SKM-1 (cell line): ENCODE measurements at regions not wholly inside any gene's neighbourhood (a gene's known extent, or its start where the extent isn't known, plus 50 kb on each side); places are given as distances from the start of the nearest gene placed in this dataset.

Source experiments
- DNase-seq: peaks from one replicate; lab custom pipeline; 2025; ENCODE audit not compliant: unreplicated experiment; lab: John Stamatoyannopoulos, UW

DNA sequence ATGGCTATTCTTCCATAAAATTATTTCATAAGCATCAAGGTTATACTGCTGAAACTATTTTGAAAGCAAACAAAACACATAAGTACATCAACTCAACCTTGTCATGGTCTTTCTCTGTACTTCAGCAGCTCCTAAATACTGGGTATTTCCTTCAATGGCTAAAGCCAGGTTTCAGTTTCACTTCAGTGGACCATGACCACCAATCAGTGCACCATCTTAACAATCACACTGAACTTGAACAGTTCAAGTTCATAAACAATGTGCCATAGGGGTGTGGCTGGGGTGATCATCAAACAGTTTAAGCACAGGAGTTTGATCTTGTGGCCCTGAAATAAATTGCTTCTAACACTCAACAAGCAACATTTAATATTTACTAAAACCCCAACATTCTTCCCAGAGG lies 124.1 kb upstream of the FIGN start:
- no peak for DNase-seq

DNA sequence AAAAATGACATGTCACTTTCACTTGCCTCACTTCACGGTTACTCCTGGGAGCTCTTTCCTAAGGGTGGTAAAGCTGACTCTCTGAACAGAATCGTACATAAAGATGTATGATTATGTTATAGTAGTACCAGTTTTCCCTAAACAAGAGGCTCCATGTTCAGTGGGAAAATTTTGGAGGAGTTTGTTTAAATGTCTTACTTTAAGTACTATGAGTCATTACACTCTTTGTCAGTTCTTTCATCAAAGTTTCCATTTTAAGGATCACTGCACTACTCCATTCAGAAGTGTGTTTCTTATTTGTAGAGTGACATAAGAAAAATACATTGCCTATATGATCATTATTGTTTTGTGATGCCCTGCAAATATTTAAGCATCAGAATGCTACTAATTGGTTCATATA lies 121.1 kb upstream of the FIGN start:
- no peak for DNase-seq

DNA sequence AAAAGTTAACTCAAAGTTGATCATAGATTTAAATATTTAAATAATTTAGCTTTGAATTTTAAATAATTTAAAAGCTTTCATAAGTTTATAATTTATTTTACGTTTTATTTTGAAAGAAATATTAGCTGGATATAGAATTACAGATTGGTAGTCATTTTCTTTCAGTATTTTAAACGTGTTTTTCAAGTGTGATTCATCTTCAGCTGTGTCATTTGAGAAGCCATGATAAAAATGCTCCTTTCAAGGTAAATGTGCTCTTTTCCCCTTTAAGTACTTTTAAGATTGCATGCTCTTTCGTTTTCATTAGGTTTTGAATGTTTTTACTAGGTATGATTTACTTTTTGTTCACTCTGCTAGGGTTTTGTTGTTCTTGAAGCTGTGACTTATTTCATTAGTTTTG lies 116.8 kb upstream of the FIGN start:
- no peak for DNase-seq

DNA sequence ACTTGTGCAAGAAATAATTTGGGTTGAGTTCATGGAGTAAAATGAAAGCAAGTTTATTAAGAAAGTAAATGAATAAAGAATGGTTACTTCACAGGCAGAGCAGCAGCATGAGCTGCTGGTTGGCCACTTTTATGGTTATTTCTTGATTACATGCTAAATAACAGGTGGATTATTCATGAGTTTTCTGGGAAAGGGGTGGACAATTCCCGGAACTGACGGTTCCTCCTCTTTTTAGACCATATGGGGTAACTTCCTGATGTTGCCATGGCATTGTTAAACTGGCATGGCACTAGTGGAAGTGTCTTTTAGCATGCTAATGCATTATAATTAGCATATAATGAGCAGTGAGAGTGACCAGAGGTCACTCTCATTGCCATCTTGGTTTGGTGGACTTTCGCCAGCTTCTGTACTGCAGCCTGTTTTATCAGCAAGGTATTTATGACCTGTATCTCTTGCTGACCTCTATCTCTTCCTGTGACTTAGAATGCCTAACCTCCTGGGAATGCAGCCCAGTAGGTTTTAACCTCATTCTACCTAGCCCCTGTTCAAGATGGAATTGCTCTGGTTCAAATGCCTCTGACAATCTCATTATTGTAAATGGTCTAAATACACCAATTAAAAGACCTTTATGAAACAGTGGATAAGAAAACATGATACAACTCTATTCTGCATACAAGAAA lies 114.1 kb upstream of the FIGN start:
- no peak for DNase-seq

DNA sequence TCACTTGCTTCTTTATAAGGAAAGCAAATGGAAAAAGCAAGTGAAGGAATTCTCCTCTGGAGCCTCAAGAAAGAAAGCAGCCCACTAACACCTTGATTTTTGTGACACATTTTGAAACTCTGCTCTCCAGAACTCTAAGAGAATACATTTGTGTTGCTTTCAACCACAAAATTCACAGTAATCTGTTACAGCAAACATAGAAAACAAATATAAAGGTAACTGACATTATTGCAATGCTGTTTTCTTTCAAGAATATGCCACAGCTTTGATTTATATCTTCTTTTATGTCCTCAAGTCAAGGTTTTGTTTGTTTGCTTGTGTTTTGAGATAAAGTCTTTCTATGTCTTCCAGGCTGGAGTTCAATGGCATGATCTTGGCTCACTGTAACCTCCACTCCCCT lies 103.1 kb upstream of the FIGN start:
- no peak for DNase-seq

DNA sequence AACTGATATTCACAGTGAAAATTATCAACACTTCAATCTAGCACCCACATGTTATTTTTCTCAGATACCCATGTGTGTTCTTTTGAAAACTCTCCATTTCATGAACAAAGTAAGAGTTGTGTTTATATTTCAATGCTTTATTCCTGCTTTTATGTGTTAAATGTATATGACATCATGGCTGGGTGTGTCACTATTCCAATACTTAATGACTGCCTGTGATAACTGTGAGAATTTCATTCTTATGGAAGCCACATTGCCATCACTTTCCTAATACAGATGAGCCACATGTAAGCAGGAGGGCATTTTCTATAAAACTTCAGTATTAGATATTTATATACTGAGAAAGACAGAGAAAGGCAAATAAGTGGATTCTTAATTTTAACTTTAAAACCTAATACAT lies 100.4 kb upstream of the FIGN start:
- DNase-seq = no peak

DNA sequence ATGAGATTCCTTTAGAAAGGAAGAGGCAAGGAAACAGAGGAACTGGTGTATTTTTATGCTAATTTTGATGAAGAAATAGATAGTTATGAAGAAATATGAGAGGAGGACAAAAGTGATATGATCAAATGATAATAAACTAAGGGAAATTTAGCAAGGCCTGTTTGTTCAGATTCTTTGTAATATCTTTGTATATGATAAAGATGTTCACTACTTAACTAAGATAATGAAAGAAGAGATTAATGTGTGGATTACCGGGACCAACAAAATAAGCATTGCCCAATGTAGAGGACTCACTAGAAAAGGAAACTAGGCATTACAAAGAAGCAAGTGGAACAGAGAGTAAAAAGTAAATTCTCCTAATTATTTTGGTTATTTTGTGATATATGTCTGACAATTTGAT lies 99.0 kb upstream of the FIGN start:
- DNase-seq = no peak

DNA sequence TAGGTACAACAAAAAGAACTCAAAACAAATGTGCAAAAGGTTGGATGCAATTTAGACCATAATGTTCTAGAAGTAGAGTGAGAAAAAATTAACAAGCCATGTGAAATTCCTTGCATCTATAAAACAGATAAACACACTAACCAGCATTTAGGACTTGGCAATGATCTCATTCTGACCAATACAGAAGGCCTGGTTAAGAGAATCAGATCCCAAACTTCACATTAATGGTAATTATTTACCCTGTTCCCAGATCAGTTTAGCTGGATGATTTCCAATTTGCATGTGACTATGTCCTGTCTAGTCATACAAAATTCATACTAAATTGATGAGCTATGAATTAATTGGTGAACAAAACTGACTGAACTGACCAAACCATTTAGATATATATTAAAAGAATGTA lies 98.4 kb upstream of the FIGN start:
- no peak for DNase-seq

DNA sequence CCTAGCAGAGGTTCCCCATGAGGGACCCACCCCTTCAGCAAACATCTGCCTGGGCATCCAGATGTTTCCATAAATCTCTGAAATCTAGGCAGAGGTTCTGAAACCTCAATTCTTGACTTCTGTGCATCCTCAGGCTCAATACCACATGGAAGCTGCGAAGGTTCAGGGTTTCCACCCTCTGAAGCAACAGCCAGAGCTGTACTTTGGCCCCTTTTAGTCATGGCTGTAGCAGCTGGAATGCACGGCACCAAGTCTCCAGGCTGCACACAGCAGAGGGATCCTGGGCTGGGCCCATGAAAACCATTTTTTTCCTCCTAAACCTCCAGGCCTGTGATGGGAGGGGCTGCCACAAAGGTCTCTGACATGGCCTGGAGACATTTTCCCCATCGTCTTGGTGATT lies 93.0 kb upstream of the FIGN start:
- DNase-seq = no peak

DNA sequence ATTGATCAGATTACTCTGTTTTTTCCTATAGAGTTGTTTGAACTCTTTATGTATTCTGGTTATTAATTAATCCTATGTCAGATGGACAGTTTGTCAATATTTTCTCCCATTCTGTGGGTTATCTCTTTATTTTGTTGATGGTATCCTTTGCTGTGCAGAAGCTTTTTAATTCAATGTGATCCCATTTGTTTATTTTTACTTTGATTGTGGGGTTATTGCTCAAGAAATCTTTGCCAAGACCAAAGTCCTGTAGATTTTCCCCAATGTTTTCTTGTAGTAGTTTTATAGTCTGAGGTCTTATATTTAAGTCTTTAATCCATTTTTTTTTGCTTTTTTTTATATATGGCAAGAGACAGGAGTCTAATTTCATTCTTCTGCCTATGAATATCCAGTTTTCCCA lies 86.2 kb upstream of the FIGN start:
- no peak for DNase-seq

DNA sequence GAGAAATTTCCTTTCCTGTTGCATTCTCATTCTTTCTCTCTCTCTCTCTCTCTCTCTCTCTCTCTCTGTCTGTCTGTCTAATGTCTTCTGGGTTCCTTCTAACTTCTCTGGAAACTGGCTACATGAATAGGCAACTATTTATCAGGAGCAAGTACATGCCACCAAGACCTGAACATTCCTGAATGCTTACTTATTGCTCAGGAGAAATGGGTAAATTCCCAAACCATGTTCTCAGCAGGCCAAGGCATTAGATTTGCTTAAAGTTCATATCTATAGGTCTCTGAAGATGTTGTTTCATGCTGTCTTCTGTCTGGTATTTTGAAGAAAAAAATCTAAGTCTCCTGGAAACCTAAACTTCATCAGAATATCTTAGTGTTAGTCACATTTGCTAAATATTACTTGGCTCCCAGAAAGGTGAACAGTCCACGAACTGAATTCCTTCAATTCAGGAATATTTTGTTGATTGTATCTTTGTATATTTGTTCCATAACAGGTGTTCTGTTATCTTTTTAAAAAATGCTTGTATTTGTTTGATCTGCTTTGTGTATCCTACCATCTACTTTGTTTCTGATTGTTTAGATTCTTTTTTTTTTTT lies 77.2 kb upstream of the FIGN start:
- no peak for DNase-seq

DNA sequence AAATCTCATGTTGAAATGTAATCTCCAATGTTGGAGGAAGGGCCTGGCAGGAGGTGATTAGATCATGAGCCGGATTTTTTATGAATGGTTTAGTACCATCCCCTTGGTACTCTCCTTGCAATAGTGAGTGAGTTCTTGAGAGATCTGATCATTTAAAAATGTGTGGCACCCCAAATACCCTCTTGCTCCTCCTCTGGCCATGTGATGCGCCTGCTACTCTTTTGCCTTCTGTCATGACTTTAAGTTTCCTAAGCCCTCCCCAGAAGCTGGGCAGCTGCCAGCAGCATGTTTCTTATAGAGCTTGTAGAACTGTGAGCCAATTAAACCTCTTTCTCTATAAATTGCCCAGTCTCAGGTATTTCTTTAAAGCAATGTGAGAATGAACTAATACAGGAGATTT lies 72.6 kb upstream of the FIGN start:
- no peak for DNase-seq

DNA sequence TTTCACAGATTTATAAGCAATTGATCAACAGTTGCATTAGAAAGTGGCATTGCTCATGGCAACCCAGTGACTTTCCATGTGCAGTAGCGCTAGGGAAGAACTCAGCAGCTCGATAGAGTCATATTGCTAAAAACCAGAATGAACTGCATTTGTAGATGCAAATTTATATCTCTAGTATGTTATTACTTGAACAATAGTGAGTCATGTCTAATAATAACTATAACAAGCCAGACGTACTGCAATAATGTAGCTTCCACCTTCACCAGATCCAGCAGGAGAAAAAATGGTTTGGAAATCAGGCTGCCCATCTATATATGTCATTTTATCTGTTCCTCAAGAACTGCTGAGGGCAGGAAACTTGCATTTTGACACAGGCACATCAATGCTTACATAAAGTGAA lies 66.5 kb upstream of the FIGN start:
- DNase-seq = no peak

DNA sequence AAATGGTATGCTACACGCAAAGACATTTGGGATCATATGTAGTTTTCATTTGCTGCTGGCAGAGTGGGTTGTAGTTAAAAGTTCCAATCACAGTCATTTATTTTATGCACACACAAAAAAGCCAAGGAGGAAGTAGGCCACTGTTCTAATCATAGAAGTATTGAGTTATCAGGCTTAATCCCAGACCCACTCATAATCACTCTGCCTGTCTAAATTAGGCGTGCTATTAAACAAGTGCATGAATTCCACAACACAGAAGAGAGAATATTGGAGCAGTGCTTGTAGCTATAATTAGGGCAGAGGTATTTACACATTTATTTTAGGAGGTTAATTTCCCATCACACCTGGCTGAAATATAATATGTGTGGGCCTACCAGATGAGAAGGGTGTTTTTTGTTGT lies 65.7 kb upstream of the FIGN start:
- no peak for DNase-seq

DNA sequence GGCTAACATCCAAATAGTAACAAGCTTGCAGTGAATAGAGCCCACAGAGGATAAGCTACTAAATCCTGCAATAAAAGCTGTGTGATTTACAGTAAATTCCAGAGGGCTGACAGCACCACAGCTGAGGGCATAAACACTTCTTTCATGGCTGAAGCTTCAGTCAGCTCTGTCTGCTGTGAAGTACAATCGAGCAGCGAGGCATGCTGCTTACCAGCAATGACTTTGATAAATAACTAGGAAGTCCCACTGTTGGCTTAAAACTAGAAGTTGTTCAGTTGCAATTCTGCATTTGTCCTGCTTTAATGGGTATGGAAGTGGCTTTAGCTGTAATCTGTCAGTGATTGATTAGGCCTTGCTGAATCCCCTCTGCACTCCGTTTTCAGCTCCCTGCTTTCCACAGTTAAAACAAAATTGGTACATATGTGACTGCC lies 65.2 kb upstream of the FIGN start:
- no peak for DNase-seq

DNA sequence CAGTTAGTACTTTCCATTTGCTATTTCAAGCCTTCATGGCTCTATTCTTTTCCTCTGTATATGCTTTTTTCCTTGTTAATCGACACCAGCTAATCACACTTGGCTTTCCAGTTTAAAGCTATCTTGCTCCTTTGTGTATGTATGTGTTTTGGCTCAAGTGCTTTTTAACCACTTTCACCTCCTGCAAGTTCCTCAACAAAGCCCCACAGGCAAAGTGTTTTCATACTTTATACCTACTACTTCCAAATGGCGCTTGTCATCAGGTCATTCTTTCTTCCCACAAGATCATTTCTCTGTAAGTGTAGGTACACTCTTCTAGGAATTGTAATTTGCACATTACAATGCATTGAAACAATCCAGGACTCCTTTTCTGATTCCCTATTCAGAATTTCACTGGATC lies 64.0 kb upstream of the FIGN start:
- no peak for DNase-seq

DNA sequence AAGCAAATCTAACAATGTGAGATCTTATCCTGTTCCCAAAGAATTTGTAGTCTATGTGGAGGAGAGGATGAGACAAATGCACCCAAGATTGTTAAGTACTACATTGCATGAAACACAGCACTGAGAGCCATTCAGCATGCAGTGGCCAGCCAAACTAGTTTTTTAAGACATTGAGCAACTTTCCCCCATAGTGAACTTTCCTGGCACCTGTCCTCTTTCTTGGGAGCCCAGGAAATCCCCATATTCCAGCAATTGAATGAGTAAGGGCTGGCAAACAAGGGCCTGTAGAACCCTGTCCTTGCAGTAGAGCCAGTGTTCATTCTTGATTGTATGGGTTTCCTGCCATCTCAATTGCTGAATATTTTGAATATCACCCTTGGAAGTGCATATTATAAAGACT lies 58.8 kb upstream of the FIGN start:
- no peak for DNase-seq
